ENCODE measurements at regions not wholly inside any gene's neighbourhood (a gene's known extent, or its start where the extent isn't known, plus 50 kb on each side); places are given as distances from the start of the nearest gene placed in this dataset.
A peak's percentile ranks its signal among the peaks of the same experiment; 100 is the strongest.

- H3K4me1 ChIP-seq (ENCODE audit: control insufficient read depth in 1 of 2, insufficient read depth in 2 of 2, low read length in 2 of 2), result no peaks in the 10 kb centered on the region
- H2BK120ac ChIP-seq (ENCODE audit: insufficient read depth, low read length, poor library complexity), result no peak overlapping the region
- no peaks in the 10 kb centered on the region for H3K79me1 ChIP-seq (ENCODE audit: low read length)
- peaks cover 2% of the 10 kb centered on the region for H3K79me2 ChIP-seq (ENCODE audit: control insufficient read depth, insufficient read depth, low read length, poor library complexity)
- no peak for DNase-seq
- no peaks in the 10 kb centered on the region for H3K9me3 ChIP-seq (ENCODE audit: insufficient read depth, low read depth, low read length)
- no peak overlapping the region for H2BK12ac ChIP-seq (ENCODE audit: low read length)
- no peak overlapping the region for H3K4ac ChIP-seq (ENCODE audit: low read depth, low read length)
- H4K8ac ChIP-seq (ENCODE audit: low read depth, low read length), result no peak overlapping the region
- no peaks in the 10 kb centered on the region for H3K36me3 ChIP-seq (ENCODE audit: control insufficient read depth in 1 of 2, insufficient read depth in 2 of 2, low read length in 2 of 2)
- no peak overlapping the region for H2AFZ ChIP-seq (ENCODE audit: insufficient read depth, low read length, poor library complexity)
- no peak overlapping the region for H3K27ac ChIP-seq (ENCODE audit: low read depth, low read length)
- no CpG with 5 or more reads among the region's 2 CpGs for WGBS (ENCODE audit: extremely low coverage, insufficient coverage, insufficient read length)
- no peak overlapping the region for H3K14ac ChIP-seq (ENCODE audit: low read length)
- H2AK5ac ChIP-seq (ENCODE audit: low read length), result no peak overlapping the region
- H4K12ac ChIP-seq (ENCODE audit: low read depth, low read length), result no peak overlapping the region
- no peak overlapping the region for H3K9ac ChIP-seq (ENCODE audit: low read length)
- no peak overlapping the region for H3K18ac ChIP-seq (ENCODE audit: low read length)
- H2BK5ac ChIP-seq (ENCODE audit: low read depth, low read length, poor library complexity), result no peak overlapping the region
- H4K91ac ChIP-seq (ENCODE audit: low read depth, low read length), result no peak overlapping the region
- H3K27me3 ChIP-seq (ENCODE audit: insufficient read depth, low read length), result no peaks in the 10 kb centered on the region
- no peak overlapping the region for H3K23ac ChIP-seq (ENCODE audit: low read length)
- no peak overlapping the region for H3K4me3 ChIP-seq (ENCODE audit: low read depth, low read length)
- H3K4me2 ChIP-seq (ENCODE audit: low read length), result no peak overlapping the region
Observed at GRCh38 chr15:37788330-37788729, 146.1 kb upstream of the TMCO5A start.

- Histone ChIP-seq H3K4me1 (ENCODE audit: control insufficient read depth in 1 of 2, insufficient read depth in 2 of 2, low read length in 2 of 2) (no peaks in the 10 kb centered on the region), H3K79me2 (ENCODE audit: control insufficient read depth, insufficient read depth, low read length, poor library complexity) (peaks cover 2% of the 10 kb centered on the region), H4K12ac (ENCODE audit: low read depth, low read length) (no peak overlapping the region), H3K4me2 (ENCODE audit: low read length) (no peak overlapping the region), H3K14ac (ENCODE audit: low read length) (no peak overlapping the region), H2BK5ac (ENCODE audit: low read depth, low read length, poor library complexity) (no peak overlapping the region), H3K36me3 (ENCODE audit: control insufficient read depth in 1 of 2, insufficient read depth in 2 of 2, low read length in 2 of 2) (no peaks in the 10 kb centered on the region), H3K9me3 (ENCODE audit: insufficient read depth, low read depth, low read length) (no peaks in the 10 kb centered on the region), H3K4me3 (ENCODE audit: low read depth, low read length) (no peak overlapping the region), H3K27ac (ENCODE audit: low read depth, low read length) (no peak overlapping the region), H3K79me1 (ENCODE audit: low read length) (no peaks in the 10 kb centered on the region), H4K91ac (ENCODE audit: low read depth, low read length) (no peak overlapping the region), H3K18ac (ENCODE audit: low read length) (no peak overlapping the region), H2AFZ (ENCODE audit: insufficient read depth, low read length, poor library complexity) (no peak overlapping the region), H4K8ac (ENCODE audit: low read depth, low read length) (no peak overlapping the region), H3K23ac (ENCODE audit: low read length) (no peak overlapping the region), H3K27me3 (ENCODE audit: insufficient read depth, low read length) (no peaks in the 10 kb centered on the region), H3K9ac (ENCODE audit: low read length) (no peak overlapping the region), H3K4ac (ENCODE audit: low read depth, low read length) (no peak overlapping the region), H2AK5ac (ENCODE audit: low read length) (no peak overlapping the region), H2BK12ac (ENCODE audit: low read length) (no peak overlapping the region), H2BK120ac (ENCODE audit: insufficient read depth, low read length, poor library complexity) (no peak overlapping the region)
- WGBS (ENCODE audit: extremely low coverage, insufficient coverage, insufficient read length), result no CpG with 5 or more reads among the region's 7 CpGs
- no peak for DNase-seq
Observed at GRCh38 chr15:37788767-37789396, 145.6 kb upstream of the TMCO5A start.

- no peak overlapping the region for H3K4me3 ChIP-seq (ENCODE audit: low read depth, low read length)
- H3K27ac ChIP-seq (ENCODE audit: low read depth, low read length), result no peak overlapping the region
- H3K18ac ChIP-seq (ENCODE audit: low read length), result no peak overlapping the region
- H3K4ac ChIP-seq (ENCODE audit: low read depth, low read length), result no peak overlapping the region
- no peaks in the 10 kb centered on the region for H3K79me1 ChIP-seq (ENCODE audit: low read length)
- H3K14ac ChIP-seq (ENCODE audit: low read length), result no peak overlapping the region
- no peak overlapping the region for H4K12ac ChIP-seq (ENCODE audit: low read depth, low read length)
- no peak overlapping the region for H2AK5ac ChIP-seq (ENCODE audit: low read length)
- H2AFZ ChIP-seq (ENCODE audit: insufficient read depth, low read length, poor library complexity), result no peak overlapping the region
- peaks cover 2% of the 10 kb centered on the region for H3K79me2 ChIP-seq (ENCODE audit: control insufficient read depth, insufficient read depth, low read length, poor library complexity)
- H3K4me1 ChIP-seq (ENCODE audit: control insufficient read depth in 1 of 2, insufficient read depth in 2 of 2, low read length in 2 of 2), result no peaks in the 10 kb centered on the region
- no peak overlapping the region for H3K4me2 ChIP-seq (ENCODE audit: low read length)
- no peaks in the 10 kb centered on the region for H3K9me3 ChIP-seq (ENCODE audit: insufficient read depth, low read depth, low read length)
- H3K9ac ChIP-seq (ENCODE audit: low read length), result no peak overlapping the region
- no peak overlapping the region for H4K8ac ChIP-seq (ENCODE audit: low read depth, low read length)
- H4K91ac ChIP-seq (ENCODE audit: low read depth, low read length), result no peak overlapping the region
- H2BK5ac ChIP-seq (ENCODE audit: low read depth, low read length, poor library complexity), result no peak overlapping the region
- no peaks in the 10 kb centered on the region for H3K36me3 ChIP-seq (ENCODE audit: control insufficient read depth in 1 of 2, insufficient read depth in 2 of 2, low read length in 2 of 2)
- H2BK12ac ChIP-seq (ENCODE audit: low read length), result no peak overlapping the region
- H2BK120ac ChIP-seq (ENCODE audit: insufficient read depth, low read length, poor library complexity), result no peak overlapping the region
- DNase-seq, result no peak
- no CpG with 5 or more reads among the region's 5 CpGs for WGBS (ENCODE audit: extremely low coverage, insufficient coverage, insufficient read length)
- H3K23ac ChIP-seq (ENCODE audit: low read length), result no peak overlapping the region
- no peaks in the 10 kb centered on the region for H3K27me3 ChIP-seq (ENCODE audit: insufficient read depth, low read length)
Observed at GRCh38 chr15:37789397-37789786, 145.0 kb upstream of the TMCO5A start.

GRCh38 chr15:37789881-37790280 is 144.6 kb upstream of the TMCO5A start:
- no peak overlapping the region for H4K12ac ChIP-seq (ENCODE audit: low read depth, low read length)
- no peak overlapping the region for H3K4me2 ChIP-seq (ENCODE audit: low read length)
- no peaks in the 10 kb centered on the region for H3K27me3 ChIP-seq (ENCODE audit: insufficient read depth, low read length)
- H2AFZ ChIP-seq (ENCODE audit: insufficient read depth, low read length, poor library complexity), result no peak overlapping the region
- no peak overlapping the region for H3K23ac ChIP-seq (ENCODE audit: low read length)
- H4K91ac ChIP-seq (ENCODE audit: low read depth, low read length), result no peak overlapping the region
- H2BK120ac ChIP-seq (ENCODE audit: insufficient read depth, low read length, poor library complexity), result no peak overlapping the region
- no peak overlapping the region for H3K4me3 ChIP-seq (ENCODE audit: low read depth, low read length)
- no peak overlapping the region for H4K8ac ChIP-seq (ENCODE audit: low read depth, low read length)
- no peak overlapping the region for H3K18ac ChIP-seq (ENCODE audit: low read length)
- peak in 1 of 2 donors; percentile 10 for DNase-seq
- H3K4me1 ChIP-seq (ENCODE audit: control insufficient read depth in 1 of 2, insufficient read depth in 2 of 2, low read length in 2 of 2), result no peaks in the 10 kb centered on the region
- H3K4ac ChIP-seq (ENCODE audit: low read depth, low read length), result no peak overlapping the region
- no peaks in the 10 kb centered on the region for H3K79me1 ChIP-seq (ENCODE audit: low read length)
- H3K9ac ChIP-seq (ENCODE audit: low read length), result no peak overlapping the region
- H3K14ac ChIP-seq (ENCODE audit: low read length), result no peak overlapping the region
- no peak overlapping the region for H2BK12ac ChIP-seq (ENCODE audit: low read length)
- no peak overlapping the region for H2AK5ac ChIP-seq (ENCODE audit: low read length)
- no peak overlapping the region for H3K27ac ChIP-seq (ENCODE audit: low read depth, low read length)
- no peaks in the 10 kb centered on the region for H3K36me3 ChIP-seq (ENCODE audit: control insufficient read depth in 1 of 2, insufficient read depth in 2 of 2, low read length in 2 of 2)
- peaks cover 2% of the 10 kb centered on the region for H3K79me2 ChIP-seq (ENCODE audit: control insufficient read depth, insufficient read depth, low read length, poor library complexity)
- H3K9me3 ChIP-seq (ENCODE audit: insufficient read depth, low read depth, low read length), result no peaks in the 10 kb centered on the region
- no peak overlapping the region for H2BK5ac ChIP-seq (ENCODE audit: low read depth, low read length, poor library complexity)

Measured in trophoblast cell (in vitro differentiated cells and primary cell).